ENCODE measurements at regions not wholly inside any gene's neighbourhood (a gene's known extent, or its start where the extent isn't known, plus 50 kb on each side); places are given as distances from the start of the nearest gene placed in this dataset.

- no peak for DNase-seq
These were observed 51.4 kb upstream of the LGSN start for GRCh38 chr6:63371104-63371715.

- DNase-seq = no peak
These were observed 53.3 kb upstream of the LGSN start for GRCh38 chr6:63372951-63373533.

- no peak for DNase-seq
These were observed 69.5 kb upstream of the LGSN start for GRCh38 chr6:63389191-63389844.

DNA sequence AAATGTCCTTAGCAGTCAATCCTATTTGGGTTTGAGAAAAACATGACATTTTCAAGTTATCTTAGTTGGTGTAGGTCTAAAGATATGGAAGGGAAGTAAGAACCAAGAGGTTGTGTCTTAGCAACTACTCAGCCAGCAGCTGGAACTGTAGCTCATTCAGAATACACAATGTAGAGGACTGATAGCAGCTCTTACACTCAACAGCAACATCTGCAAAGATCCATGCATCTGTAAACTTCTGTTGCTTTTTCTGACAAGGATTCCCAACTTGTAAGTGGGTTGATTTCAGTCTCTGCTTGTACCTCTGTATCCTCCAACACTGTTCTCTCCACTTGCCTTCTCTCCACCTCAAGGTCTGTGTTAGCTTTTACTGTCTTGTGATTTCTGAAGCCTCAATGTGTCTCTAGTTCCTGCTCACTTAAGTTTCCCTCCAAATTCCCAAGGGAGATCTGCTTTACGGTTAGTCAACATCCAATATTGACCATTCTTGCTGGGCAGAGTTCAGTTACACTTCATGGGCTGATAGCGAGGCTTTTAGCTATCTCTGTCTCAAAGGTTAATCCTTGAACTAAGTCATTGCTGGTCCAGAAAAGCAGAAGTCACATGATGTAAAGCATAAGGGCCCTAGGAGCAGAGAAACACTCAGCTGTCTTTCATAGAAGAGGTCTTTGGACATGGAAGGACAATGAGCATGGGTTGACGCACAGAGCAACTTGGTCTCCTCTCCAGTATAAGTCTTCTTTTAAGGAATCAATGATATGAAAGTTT lies 71.6 kb upstream of the LGSN start:
- no peak for DNase-seq

DNA sequence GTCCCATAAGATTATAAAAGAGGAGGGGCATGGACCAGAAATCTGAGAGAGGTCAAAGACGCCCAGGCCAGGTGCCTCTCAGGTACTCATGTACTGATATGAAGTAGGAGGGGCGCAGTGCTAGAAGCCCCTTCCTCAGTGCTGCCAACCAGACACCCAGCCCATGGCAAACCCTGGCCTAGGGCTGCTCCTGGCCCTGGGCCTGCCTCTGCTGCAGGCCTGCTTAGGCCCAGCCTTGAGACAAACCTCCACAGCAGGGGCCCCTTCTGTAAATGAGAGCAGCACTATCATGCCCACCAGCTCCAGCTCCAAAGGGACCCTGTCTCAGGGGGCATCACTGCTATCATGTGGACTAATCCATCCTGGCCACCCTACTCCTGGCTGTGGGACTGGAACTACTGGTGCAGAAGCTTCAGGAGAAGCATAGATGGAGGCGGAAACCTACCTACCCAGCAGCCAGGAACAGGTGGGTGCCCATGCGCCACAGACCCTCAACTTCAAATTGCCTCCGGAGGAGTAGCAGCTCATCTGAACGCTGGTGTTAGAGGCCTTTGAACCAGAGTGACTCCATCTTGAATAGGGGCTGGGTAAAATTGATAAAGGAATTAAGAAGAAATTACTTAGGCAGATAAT lies 72.4 kb upstream of the LGSN start:
- DNase-seq = no peak

DNA sequence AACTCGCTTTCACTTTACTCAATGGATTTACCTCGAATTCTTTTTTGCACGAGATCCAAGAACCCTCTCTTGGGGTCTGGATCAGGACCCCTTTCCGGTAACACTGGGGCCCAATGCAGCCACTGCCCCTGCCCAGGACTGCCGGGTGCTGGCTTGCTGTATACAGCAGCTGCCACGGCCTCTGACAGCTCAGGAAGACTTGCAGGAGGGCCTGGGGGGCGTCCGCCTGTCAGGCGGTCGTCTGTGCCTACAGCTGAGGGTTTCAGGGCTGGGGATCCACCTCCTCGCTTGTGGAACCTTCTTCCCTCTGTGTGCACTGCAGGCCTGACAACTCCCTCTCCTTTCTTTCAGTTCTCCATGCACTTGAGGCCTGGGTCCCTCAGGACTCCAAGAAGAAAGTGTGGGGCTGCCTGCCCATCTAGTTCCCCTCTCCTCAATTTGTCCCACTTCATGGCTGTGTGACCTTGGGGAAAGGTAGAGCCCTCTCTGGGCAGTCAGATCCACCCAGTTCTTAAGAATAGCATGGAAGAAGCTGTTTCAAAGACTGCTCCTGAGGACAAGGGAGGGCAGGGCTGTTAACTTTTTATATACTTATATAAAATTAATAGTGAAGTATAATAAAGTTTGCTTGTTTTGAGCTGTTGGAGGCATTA lies 75.0 kb upstream of the LGSN start:
- no peak for DNase-seq

- no peak for DNase-seq
These were observed 75.6 kb upstream of the LGSN start for GRCh38 chr6:63395381-63395780.

GRCh38 chr6:63403725-63404124 lies 83.9 kb upstream of the LGSN start:
- no peak for DNase-seq

- DNase-seq = no peak
These were observed 90.9 kb upstream of the LGSN start for GRCh38 chr6:63410435-63411426.

GRCh38 chr6:63415286-63415685 lies 95.5 kb upstream of the LGSN start:
- no peak for DNase-seq

DNA sequence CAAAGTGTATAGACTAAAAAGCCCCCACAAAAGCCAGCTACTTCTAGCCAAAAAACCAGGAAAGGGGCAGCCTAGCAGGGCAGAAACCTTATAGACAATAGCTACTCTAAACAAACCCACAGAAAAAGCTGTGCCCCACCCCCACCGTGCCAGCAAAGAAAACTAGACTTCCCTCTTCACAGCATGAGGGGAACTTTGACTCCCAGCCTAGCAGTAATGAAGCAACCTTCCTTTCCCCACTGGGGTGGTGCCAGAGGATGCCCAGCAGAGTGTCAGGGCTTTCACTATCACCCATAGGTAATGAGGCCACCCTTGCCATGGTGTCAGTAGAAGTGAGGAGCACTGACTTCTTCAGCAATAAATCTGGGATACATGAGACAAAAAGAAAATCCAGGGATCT lies 99.0 kb upstream of the LGSN start:
- no peak for DNase-seq

DNA sequence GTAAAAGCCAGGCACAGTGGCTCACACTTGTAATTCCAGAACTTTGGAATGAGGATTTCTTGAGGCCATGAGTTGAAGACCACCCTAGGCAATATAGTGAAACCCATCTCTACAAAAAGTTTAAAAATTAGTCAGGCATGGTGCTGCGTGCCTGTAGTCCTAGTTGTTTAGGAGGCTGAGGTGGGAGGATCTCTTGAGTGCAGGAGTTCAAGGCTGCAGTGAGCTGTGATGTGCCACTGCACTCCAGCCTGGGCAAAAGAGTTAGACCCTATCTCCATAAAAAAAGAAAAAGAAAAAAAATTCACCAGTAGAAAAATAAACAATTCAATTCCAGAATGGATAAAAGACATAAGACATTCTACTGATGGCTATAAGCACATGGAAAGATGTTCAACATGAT lies 104.9 kb upstream of the LGSN start:
- DNase-seq = no peak

- DNase-seq = no peak
These were observed 105.7 kb upstream of the LGSN start for GRCh38 chr6:63425493-63425892.

DNA sequence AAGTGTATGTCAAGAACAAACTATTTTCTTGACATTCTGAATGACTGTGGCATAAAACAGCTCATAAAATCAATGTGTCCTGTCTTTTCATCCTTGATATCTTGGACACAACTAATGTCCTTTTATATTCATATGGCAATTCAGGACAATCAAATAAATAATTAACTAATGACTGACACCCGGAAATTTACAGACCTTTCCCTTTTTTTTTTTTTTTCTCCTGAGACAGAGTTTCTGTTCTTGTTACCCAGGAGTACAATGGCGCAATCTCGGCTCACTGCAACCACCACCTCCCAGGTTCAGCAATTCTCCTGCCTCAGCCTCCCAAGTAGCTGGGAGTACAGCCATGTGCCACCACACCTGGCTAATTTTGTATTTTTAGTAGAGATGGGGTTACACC lies 107.1 kb upstream of the LGSN start:
- DNase-seq = no peak

- DNase-seq = no peak
These were observed 108.2 kb upstream of the LGSN start for GRCh38 chr6:63427951-63428350.

- DNase-seq = no peak
These were observed 111.3 kb upstream of the LGSN start for GRCh38 chr6:63430985-63431519.

DNA sequence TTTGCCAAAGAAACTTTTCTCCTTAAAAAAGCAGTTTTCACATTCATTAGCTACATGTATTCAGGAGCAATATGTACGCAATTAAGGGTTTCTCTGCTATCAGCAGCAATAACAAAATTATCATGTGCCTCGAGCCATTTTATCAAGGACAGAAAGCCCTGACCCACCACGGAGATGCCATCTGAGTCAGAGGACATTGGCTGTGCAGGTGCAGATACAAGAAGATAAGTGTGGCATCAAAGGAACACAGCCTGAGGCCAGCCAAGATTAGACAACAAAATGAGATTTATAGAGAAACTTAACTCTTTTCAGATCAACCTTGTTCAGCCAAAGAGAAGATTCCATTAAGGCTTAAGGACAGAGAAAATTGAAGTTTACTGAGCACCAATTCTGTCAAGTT lies 115.2 kb upstream of the LGSN start:
- no peak for DNase-seq

DNA sequence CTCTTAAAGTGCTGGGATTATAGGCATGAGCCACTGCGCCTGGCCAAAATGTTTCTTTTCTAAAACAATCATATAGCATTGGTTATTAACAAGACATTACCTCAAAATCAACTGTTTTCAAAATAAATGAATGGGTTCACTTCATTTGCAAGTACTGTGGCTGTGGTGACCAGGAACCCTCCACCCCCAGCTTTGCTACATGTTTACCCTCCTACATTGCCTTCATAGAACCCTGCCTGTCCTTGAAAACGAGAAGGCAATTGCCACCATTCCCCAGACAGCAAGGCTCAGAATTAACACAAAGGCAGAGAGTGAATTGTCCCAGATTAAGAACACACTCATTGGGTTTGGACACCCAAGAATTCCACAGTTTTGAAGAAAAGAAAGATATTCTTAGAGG lies 116.6 kb upstream of the LGSN start:
- DNase-seq = no peak

- no peak for DNase-seq
These were observed 117.3 kb upstream of the LGSN start for GRCh38 chr6:63437058-63437457.

DNA sequence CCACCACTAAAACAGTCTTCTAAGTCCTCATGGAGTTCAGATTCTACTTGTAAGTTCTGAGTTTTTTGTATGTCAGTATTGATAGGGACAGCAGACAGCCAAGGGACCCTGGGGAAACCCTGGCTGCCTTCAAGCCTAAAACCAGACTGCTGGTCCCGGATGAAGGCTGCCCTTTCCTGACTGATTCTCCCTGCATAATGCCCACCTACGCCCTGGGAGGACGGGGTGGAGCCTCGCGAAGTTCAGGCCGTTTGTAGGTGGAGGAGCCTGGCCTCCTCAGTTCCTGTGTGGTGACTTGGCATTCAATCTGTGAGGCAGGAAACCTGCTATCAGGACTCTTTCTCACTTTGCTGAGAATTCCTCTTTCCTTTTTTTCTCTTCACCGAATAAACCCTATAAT lies 120.3 kb upstream of the LGSN start:
- peak; percentile 40 for DNase-seq

GRCh38 chr6:63440594-63440993 lies 120.8 kb upstream of the LGSN start:
- peak; percentile 0 for DNase-seq
